MM.1S (cell line): ENCODE measurements at regions not wholly inside any gene's neighbourhood (a gene's known extent, or its start where the extent isn't known, plus 50 kb on each side); places are given as distances from the start of the nearest gene placed in this dataset.

Experiments
- CTCF ChIP-seq: fragments of 300-600 bp; sonication (generic); IDR thresholded peaks from 2 replicates; pipeline ENCODE4 v1.5.1; 2016; ENCODE audit warnings: antibody characterized with exemption, low read length, mixed read lengths
- EZH2 ChIP-seq: fragments of 300-600 bp; sonication (generic); optimal IDR thresholded peaks from 2 replicates; pipeline ENCODE3; 2017; ENCODE audit warnings: low read depth, mild to moderate bottlenecking, antibody characterized with exemption, low read length, mixed read lengths
- EZH2phosphoT487 ChIP-seq: fragments of 300-600 bp; sonication (generic); IDR thresholded peaks from 2 replicates; pipeline ENCODE4 v1.6.1; 2018; ENCODE audit warnings: antibody characterized with exemption, low read length

DNA sequence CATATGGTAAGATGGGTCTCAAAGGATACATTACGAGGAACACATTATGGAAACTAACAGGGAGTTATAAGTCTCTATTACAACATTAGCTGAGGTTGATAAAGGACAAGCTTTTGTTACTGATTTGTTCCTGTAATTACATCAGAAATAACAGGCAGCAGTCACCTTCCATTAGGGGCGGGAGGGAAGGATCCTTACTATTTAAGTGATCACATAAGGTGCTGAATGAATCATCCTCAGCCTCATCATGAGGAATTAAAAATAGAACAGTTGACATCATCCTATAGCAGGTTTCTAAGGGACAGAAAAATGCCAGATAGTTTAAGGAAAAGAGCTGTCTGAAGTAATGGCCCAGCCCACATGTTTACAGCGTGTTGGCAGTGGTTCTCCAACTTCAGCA is 86.9 kb upstream of the MGAT5 start:
- TF ChIP-seq CTCF (no peak), EZH2 (no peak), EZH2phosphoT487 (no peak)
